ENCODE measurements at regions not wholly inside any gene's neighbourhood (a gene's known extent, or its start where the extent isn't known, plus 50 kb on each side); places are given as distances from the start of the nearest gene placed in this dataset.
"Not testable (repeated sequence)": the region's sequence is repeated elsewhere in the genome, so short reads cannot be mapped to it uniquely, and the experiment has no call there.

- DNase-seq (ENCODE audit: low spot score), result no peak
Observed at GRCh38 chr6:115415378-115415777, 645.3 kb downstream of the FRK start.

GRCh38 chr6:115414916-115415315 lies 645.8 kb downstream of the FRK start:
- DNase-seq (ENCODE audit: low spot score), result not testable (repeated sequence)

GRCh38 chr6:115411756-115412155 lies 648.9 kb downstream of the FRK start:
- DNase-seq (ENCODE audit: low spot score), result no peak

- no peak for DNase-seq (ENCODE audit: low spot score)
Observed at GRCh38 chr6:115404446-115404845, 656.2 kb downstream of the FRK start.

- no peak for DNase-seq (ENCODE audit: low spot score)
Observed at GRCh38 chr6:115398607-115399006, 662.1 kb downstream of the FRK start.

- no peak for DNase-seq (ENCODE audit: low spot score)
Observed at GRCh38 chr6:115396112-115396906, 664.4 kb downstream of the FRK start.

- DNase-seq (ENCODE audit: low spot score), result no peak
Observed at GRCh38 chr6:115393821-115394220, 666.9 kb downstream of the FRK start.

- DNase-seq (ENCODE audit: low spot score), result no peak
Observed at GRCh38 chr6:115370202-115370601, 690.5 kb downstream of the FRK start.

GRCh38 chr6:115365783-115366182 lies 694.9 kb downstream of the FRK start:
- DNase-seq (ENCODE audit: low spot score), result no peak

- no peak for DNase-seq (ENCODE audit: low spot score)
Observed at GRCh38 chr6:115363379-115363778, 697.3 kb downstream of the FRK start.

GRCh38 chr6:115362234-115362633 lies 698.5 kb downstream of the FRK start:
- no peak for DNase-seq (ENCODE audit: low spot score)

GRCh38 chr6:115360602-115361325 lies 699.9 kb downstream of the FRK start:
- DNase-seq (ENCODE audit: low spot score), result no peak

- no peak for DNase-seq (ENCODE audit: low spot score)
Observed at GRCh38 chr6:115358616-115359015, 702.1 kb downstream of the FRK start.

GRCh38 chr6:115356371-115356770 lies 704.3 kb downstream of the FRK start:
- no peak for DNase-seq (ENCODE audit: low spot score)

- no peak for DNase-seq (ENCODE audit: low spot score)
Observed at GRCh38 chr6:115323001-115323400, 737.7 kb downstream of the FRK start.

GRCh38 chr6:115319823-115320222 lies 740.9 kb downstream of the FRK start:
- no peak for DNase-seq (ENCODE audit: low spot score)

GRCh38 chr6:115310156-115310555 lies 750.5 kb downstream of the FRK start:
- DNase-seq (ENCODE audit: low spot score), result no peak

- DNase-seq (ENCODE audit: low spot score), result no peak
Observed at GRCh38 chr6:115302731-115303130, 758.0 kb downstream of the FRK start.

- DNase-seq (ENCODE audit: low spot score), result no peak
Observed at GRCh38 chr6:115287467-115287866, 773.2 kb downstream of the FRK start.

GRCh38 chr6:115276881-115277565 lies 783.7 kb downstream of the FRK start:
- DNase-seq (ENCODE audit: low spot score), result no peak

- DNase-seq (ENCODE audit: low spot score), result no peak
Observed at GRCh38 chr6:115272311-115272710, 788.4 kb downstream of the FRK start.

- DNase-seq (ENCODE audit: low spot score), result no peak
Observed at GRCh38 chr6:115271434-115271833, 789.3 kb downstream of the FRK start.

- no peak for DNase-seq (ENCODE audit: low spot score)
Observed at GRCh38 chr6:115270953-115271352, 789.7 kb downstream of the FRK start.

Data from HuH-7.5 (cell line).